SK-N-SH treated with all-trans-retinoic acid at 6 μM for 48 hours (cell line): ENCODE measurements at regions not wholly inside any gene's neighbourhood (a gene's known extent, or its start where the extent isn't known, plus 50 kb on each side); places are given as distances from the start of the nearest gene placed in this dataset.

Experiments
- PATZ1 ChIP-seq: fragments of 250-450 bp; sonication (Bioruptor Pico); IDR thresholded peaks from 2 replicates; pipeline ENCODE4 v1.8.0; 2020; ENCODE audit warnings: mild to moderate bottlenecking, moderate library complexity, borderline replicate concordance
- ZNF565 ChIP-seq: fragments of 450-650 bp; formaldehyde crosslinking; conservative IDR thresholded peaks from 2 replicates; pipeline ENCODE4 v1.5.0; 2020; ENCODE audit warnings: low read depth, mild to moderate bottlenecking, moderate library complexity

- no peak for TF ChIP-seq ZNF565 (CRISPR knock-in tag)
- no peak for TF ChIP-seq PATZ1
These were observed 918.6 kb upstream of the AUTS2 start for GRCh38 chr7:68679459-68680234.
